NOMO-1 treated with dmso at 0.1 percent for 144 hours (cell line): ENCODE measurements at regions not wholly inside any gene's neighbourhood (a gene's known extent, or its start where the extent isn't known, plus 50 kb on each side); places are given as distances from the start of the nearest gene placed in this dataset.
"Not testable (repeated sequence)": the region's sequence is repeated elsewhere in the genome, so short reads cannot be mapped to it uniquely, and the experiment has no call there.

ENCODE experiments used
- DNase-seq: peaks from one replicate; lab custom pipeline; 2025; ENCODE audit not compliant: unreplicated experiment; lab: John Stamatoyannopoulos, UW

- not testable (repeated sequence) for DNase-seq
These were observed 1180.3 kb downstream of the FSCB start for GRCh38 chr14:43326501-43327407.

GRCh38 chr14:43316427-43316826 is 1190.7 kb downstream of the FSCB start:
- DNase-seq = no peak

GRCh38 chr14:43313719-43314118 is 1193.4 kb downstream of the FSCB start:
- DNase-seq = no peak

- no peak for DNase-seq
These were observed 1198.5 kb downstream of the FSCB start for GRCh38 chr14:43308421-43309110.

- DNase-seq = no peak
These were observed 1199.2 kb downstream of the FSCB start for GRCh38 chr14:43307836-43308235.

- DNase-seq = no peak
These were observed 1201.0 kb downstream of the FSCB start for GRCh38 chr14:43306053-43306452.

GRCh38 chr14:43297794-43298193 is 1209.3 kb downstream of the FSCB start:
- no peak for DNase-seq

GRCh38 chr14:43296061-43296460 is 1211.0 kb downstream of the FSCB start:
- not testable (repeated sequence) for DNase-seq

GRCh38 chr14:43285575-43285974 is 1221.5 kb downstream of the FSCB start:
- DNase-seq = no peak

GRCh38 chr14:43260056-43260455 is 1247.0 kb downstream of the FSCB start:
- DNase-seq = no peak

- no peak for DNase-seq
These were observed 1248.7 kb downstream of the FSCB start for GRCh38 chr14:43258396-43258795.

GRCh38 chr14:43256996-43257395 is 1250.1 kb downstream of the FSCB start:
- not testable (repeated sequence) for DNase-seq

GRCh38 chr14:43252866-43253265 is 1254.2 kb downstream of the FSCB start:
- DNase-seq = no peak

GRCh38 chr14:43249591-43249990 is 1257.5 kb downstream of the FSCB start:
- DNase-seq = no peak

GRCh38 chr14:43249116-43249515 is 1258.0 kb downstream of the FSCB start:
- DNase-seq = no peak

- no peak for DNase-seq
These were observed 1259.2 kb downstream of the FSCB start for GRCh38 chr14:43247877-43248276.

GRCh38 chr14:43244142-43244625 is 1262.9 kb downstream of the FSCB start:
- no peak for DNase-seq

GRCh38 chr14:43243168-43243567 is 1263.9 kb downstream of the FSCB start:
- no peak for DNase-seq

- no peak for DNase-seq
These were observed 1274.8 kb downstream of the FSCB start for GRCh38 chr14:43232261-43232660.

GRCh38 chr14:43215524-43215923 is 1291.6 kb downstream of the FSCB start:
- DNase-seq = no peak

- no peak for DNase-seq
These were observed 1299.9 kb downstream of the FSCB start for GRCh38 chr14:43207189-43207588.

GRCh38 chr14:43204816-43205215 is 1302.3 kb downstream of the FSCB start:
- no peak for DNase-seq
